CD4-positive, alpha-beta T cell (primary cell): ENCODE measurements at regions not wholly inside any gene's neighbourhood (a gene's known extent, or its start where the extent isn't known, plus 50 kb on each side); places are given as distances from the start of the nearest gene placed in this dataset.

ENCODE experiments used
- ATAC-seq: fragments of 200-7000 bp; cut with Tn5 transposase; one replicate; pipeline ENCODE4 v1.10.0; 2022; ENCODE audit warnings: mild to moderate bottlenecking; ENCODE audit not compliant: poor library complexity
- CTCF ChIA-PET: fragments of 350-600 bp; sonication (Branson Sonifier 250); formaldehyde crosslinking; loops from one replicate; lab custom pipeline; 2021; ENCODE audit warnings: antibody characterized with exemption, inconsistent platforms; lab: Charles Lee
- POLR2A ChIA-PET: fragments of 350-600 bp; sonication (Branson Sonifier 250); formaldehyde crosslinking; loops from one replicate; lab custom pipeline; 2021; ENCODE audit warnings: antibody characterized with exemption, inconsistent platforms; lab: Charles Lee
- DNase-seq, 14 experiments: peaks; one replicate each; pipeline ENCODE4 v3.0.0-alpha.2; 2013 to 2020; ENCODE audit warnings: mixed read lengths in 2 of 14
- H3K27ac ChIP-seq, 2 donors: one replicate each; pipeline versions ENCODE4 v1.5.1 to v1.7.0; 2013; ENCODE audit warnings: low read length in 2 of 2, low read depth in 1 of 2, mild to moderate bottlenecking in 1 of 2
- H3K27me3 ChIP-seq, 2 experiments: 1 replicate in 1 of 2; 2 replicates in 1 of 2; pipeline versions ENCODE4 v1.6.1 to v1.7.0; 2013; ENCODE audit warnings: low read length in 2 of 2, control low read depth in 1 of 2, mild to moderate bottlenecking in 1 of 2, moderate library complexity in 1 of 2; ENCODE audit not compliant: insufficient read depth in 2 of 2, control insufficient read depth in 1 of 2
- H3K36me3 ChIP-seq: one replicate; pipeline ENCODE4 v1.6.1; 2013; ENCODE audit warnings: low read length, control low read depth; ENCODE audit not compliant: insufficient read depth
- H3K4me1 ChIP-seq: one replicate; pipeline ENCODE4 v1.6.1; 2013; ENCODE audit warnings: low read length, control low read depth; ENCODE audit not compliant: insufficient read depth
- H3K4me3 ChIP-seq: one replicate; pipeline ENCODE4 v1.5.1; 2013; ENCODE audit warnings: mild to moderate bottlenecking, low read length, moderate library complexity
- H3K9me3 ChIP-seq, 2 experiments: 1 replicate in 1 of 2; 2 replicates in 1 of 2; pipeline versions ENCODE4 v1.6.1 to v1.7.0; 2013; ENCODE audit warnings: low read length in 2 of 2, mild to moderate bottlenecking in 2 of 2, control low read depth in 1 of 2, moderate library complexity in 1 of 2; ENCODE audit not compliant: control insufficient read depth in 1 of 2, insufficient read depth in 1 of 2
- H3K27ac Mint-ChIP-seq: one replicate; pipeline ENCODE4 v1.8.0; 2020; ENCODE audit warnings: mixed read lengths
- H3K27me3 Mint-ChIP-seq: one replicate; pipeline ENCODE4 v1.8.0; 2021; ENCODE audit warnings: mixed read lengths
- H3K36me3 Mint-ChIP-seq: one replicate; pipeline ENCODE4 v1.8.0; 2021; ENCODE audit warnings: low read depth, mixed read lengths
- H3K4me1 Mint-ChIP-seq: one replicate; pipeline ENCODE4 v1.8.0; 2021; ENCODE audit warnings: low read depth, mixed read lengths
- H3K4me3 Mint-ChIP-seq: one replicate; pipeline ENCODE4 v1.8.0; 2020; ENCODE audit warnings: mild to moderate bottlenecking, mixed read lengths
- H3K9me3 Mint-ChIP-seq: one replicate; pipeline ENCODE4 v1.8.0; 2020; ENCODE audit warnings: mixed read lengths
- intact Hi-C, 2 experiments: fragments of 100-400 bp; cut with DNase I in 1 of 2; cut with micrococcal nuclease in 1 of 2; formaldehyde crosslinking; loops; one replicate each; pipeline versions ENCODE4 v1.15.1 to v1.9.0; 2023 to 2025; cut with DNase I, micrococcal nuclease
- TF ChIP-seq, protein P1 (sequence below): fragments of 200-600 bp; IDR thresholded peaks from one replicate; pipeline ENCODE4 v1.8.0; 2022; ENCODE audit warnings: antibody characterized with exemption, mild to moderate bottlenecking

DNA sequence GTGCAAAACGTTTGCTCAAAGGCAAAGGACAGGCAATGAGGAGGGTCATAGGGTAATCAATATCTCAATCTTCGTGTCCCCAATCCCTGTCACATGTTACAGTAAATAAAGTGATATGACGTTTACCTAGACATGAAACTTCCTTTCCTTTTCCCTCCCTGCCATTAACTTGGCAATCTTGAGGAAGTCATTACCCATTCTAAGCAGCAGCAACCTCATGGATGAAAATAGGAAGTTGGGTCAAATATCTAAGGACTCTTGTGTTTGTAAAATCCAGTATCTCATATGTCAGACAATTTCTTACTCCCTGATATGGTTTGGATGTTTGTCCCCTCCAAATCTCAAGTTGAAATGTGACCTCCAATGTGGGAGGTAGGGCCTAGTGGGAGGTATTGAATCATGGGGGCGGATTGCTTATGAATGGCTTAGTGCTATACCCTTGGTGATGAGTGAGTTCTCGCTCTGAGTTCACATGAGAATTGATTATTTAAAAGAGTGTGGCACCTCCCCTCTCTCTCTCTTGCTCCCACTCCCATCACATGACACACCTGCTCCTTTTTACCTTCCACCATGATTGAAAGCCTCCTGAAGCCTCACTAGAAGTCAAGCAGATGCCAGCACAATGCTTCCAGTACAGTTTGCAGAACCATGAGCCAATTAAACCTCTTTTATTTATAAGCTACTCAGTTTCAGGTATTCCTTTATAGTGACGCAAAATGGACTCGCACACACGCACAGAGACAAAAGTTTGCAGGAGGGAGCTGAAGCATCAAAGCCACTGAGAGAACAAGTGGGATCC, 545.9 kb upstream of the JARID2 start:
- Mint-ChIP-seq H3K27me3 (no peaks in the 10 kb centered on the region), H3K4me3 (no peak overlapping the region), H3K9me3 (no peaks in the 10 kb centered on the region), H3K27ac (no peak overlapping the region), H3K4me1 (no peaks in the 10 kb centered on the region), H3K36me3 (no peaks in the 10 kb centered on the region)
- Histone ChIP-seq H3K27ac (no peak overlapping the region), H3K4me1 (no peaks in the 10 kb centered on the region), H3K27me3 (no peaks in the 10 kb centered on the region), H3K4me3 (no peak overlapping the region), H3K9me3 (no peaks in the 10 kb centered on the region), H3K36me3 (no peaks in the 10 kb centered on the region)
- intact Hi-C loops, result no loop called here
- TF ChIP-seq, protein P1, sequence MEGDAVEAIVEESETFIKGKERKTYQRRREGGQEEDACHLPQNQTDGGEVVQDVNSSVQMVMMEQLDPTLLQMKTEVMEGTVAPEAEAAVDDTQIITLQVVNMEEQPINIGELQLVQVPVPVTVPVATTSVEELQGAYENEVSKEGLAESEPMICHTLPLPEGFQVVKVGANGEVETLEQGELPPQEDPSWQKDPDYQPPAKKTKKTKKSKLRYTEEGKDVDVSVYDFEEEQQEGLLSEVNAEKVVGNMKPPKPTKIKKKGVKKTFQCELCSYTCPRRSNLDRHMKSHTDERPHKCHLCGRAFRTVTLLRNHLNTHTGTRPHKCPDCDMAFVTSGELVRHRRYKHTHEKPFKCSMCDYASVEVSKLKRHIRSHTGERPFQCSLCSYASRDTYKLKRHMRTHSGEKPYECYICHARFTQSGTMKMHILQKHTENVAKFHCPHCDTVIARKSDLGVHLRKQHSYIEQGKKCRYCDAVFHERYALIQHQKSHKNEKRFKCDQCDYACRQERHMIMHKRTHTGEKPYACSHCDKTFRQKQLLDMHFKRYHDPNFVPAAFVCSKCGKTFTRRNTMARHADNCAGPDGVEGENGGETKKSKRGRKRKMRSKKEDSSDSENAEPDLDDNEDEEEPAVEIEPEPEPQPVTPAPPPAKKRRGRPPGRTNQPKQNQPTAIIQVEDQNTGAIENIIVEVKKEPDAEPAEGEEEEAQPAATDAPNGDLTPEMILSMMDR, result no peak
- ATAC-seq, result no peak
- ChIA-PET POLR2A (no interaction called here), CTCF (no interaction called here)
- DNase-seq, result no peak

DNA sequence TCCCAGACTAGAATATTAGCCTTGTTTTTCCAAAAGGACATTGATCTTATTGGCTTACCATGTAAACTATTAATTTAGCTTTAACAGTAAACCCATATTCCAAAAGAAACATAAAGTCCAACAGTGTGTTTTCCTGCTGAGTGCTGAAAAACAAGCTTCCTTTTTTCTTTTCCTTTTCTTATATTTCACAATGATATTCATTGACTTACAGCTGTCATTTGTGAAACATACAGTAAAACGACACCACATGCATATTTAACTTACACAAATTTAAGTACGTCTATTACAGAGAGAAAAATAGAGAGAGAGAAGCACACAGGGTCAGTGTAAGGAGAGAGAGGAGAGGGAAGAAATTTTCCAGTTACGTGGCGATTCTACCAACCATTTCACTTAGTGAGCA, 543.9 kb upstream of the JARID2 start:
- Histone ChIP-seq H3K27ac (no peak overlapping the region), H3K27me3 (no peaks in the 10 kb centered on the region), H3K4me3 (no peak overlapping the region), H3K9me3 (no peaks in the 10 kb centered on the region), H3K4me1 (peaks cover 6% of the 10 kb centered on the region), H3K36me3 (no peaks in the 10 kb centered on the region)
- TF ChIP-seq, protein P1, result no peak
- H3K36me3 Mint-ChIP-seq, result no peaks in the 10 kb centered on the region
- no peaks in the 10 kb centered on the region for H3K27me3 Mint-ChIP-seq
- ATAC-seq (no peak), DNase-seq (no peak)
- intact Hi-C loops, result no loop called here
- H3K4me1 Mint-ChIP-seq, result peaks cover 11% of the 10 kb centered on the region
- H3K4me3 Mint-ChIP-seq, result no peak overlapping the region
- POLR2A ChIA-PET, result no interaction called here
- H3K27ac Mint-ChIP-seq, result no peak overlapping the region
- no peaks in the 10 kb centered on the region for H3K9me3 Mint-ChIP-seq
- CTCF ChIA-PET, result interaction anchor here (1.1 kb wide), 1 partner anchor 12 kb away, joined by 3 read pairs; no protein-coding TSS in a partner anchor

DNA sequence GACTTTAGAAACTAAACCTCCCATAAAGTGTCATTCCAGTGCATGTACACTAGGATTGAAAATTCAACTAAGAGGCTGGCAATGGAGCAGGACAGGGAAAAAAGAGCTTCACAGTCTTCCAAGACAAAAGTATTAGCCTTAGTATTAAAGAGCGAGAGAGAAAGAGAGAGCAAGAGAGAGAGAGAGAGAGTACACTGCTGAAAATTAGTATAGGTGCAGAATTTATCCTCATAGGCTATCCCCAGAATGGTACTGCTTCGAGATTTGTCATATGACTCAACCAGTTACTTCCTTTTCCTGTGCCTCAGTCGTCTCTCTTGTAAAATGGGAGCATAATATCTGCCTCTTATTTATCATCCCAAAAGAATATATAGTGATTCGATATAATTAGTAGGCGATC, 543.2 kb upstream of the JARID2 start:
- ChIA-PET POLR2A (no interaction called here), CTCF (no interaction called here)
- Histone ChIP-seq H3K27ac (no peak overlapping the region), H3K36me3 (no peaks in the 10 kb centered on the region), H3K4me1 (peaks cover 6% of the 10 kb centered on the region), H3K27me3 (no peaks in the 10 kb centered on the region), H3K4me3 (no peak overlapping the region), H3K9me3 (no peaks in the 10 kb centered on the region)
- H3K4me3 Mint-ChIP-seq, result no peak overlapping the region
- H3K27me3 Mint-ChIP-seq, result no peaks in the 10 kb centered on the region
- no peaks in the 10 kb centered on the region for H3K36me3 Mint-ChIP-seq
- no peak overlapping the region for H3K27ac Mint-ChIP-seq
- intact Hi-C loops, result no loop called here
- no peak for ATAC-seq
- no peaks in the 10 kb centered on the region for H3K9me3 Mint-ChIP-seq
- no peak for DNase-seq
- peaks cover 14% of the 10 kb centered on the region for H3K4me1 Mint-ChIP-seq
- TF ChIP-seq, protein P1, result no peak
